ENCODE measurements at regions not wholly inside any gene's neighbourhood (a gene's known extent, or its start where the extent isn't known, plus 50 kb on each side); places are given as distances from the start of the nearest gene placed in this dataset.

GRCh38 chr14:80146941-80147340 lies 64.4 kb downstream of the DIO2 start:
- Histone ChIP-seq H3F3A (replicated peaks; ENCODE audit: low read depth) (no peaks in the 10 kb centered on the region), H3K4me3 (no peak overlapping the region), H2AFZ (no peak overlapping the region), H3K27me3 (ENCODE audit: insufficient read depth) (no peaks in the 10 kb centered on the region), H4K20me1 (replicated peaks; ENCODE audit: insufficient read depth) (no peaks in the 10 kb centered on the region), H3K9me2 (ENCODE audit: insufficient read depth) (0 out of 2 replicates have a peak, but pooled peaks cover 5% of the 10 kb centered on the region), H3K27ac (ENCODE audit: low read depth) (no peak overlapping the region), H3K4me1 (ENCODE audit: insufficient read depth) (no peaks in the 10 kb centered on the region), H3K79me2 (replicated peaks; ENCODE audit: insufficient read depth) (no peaks in the 10 kb centered on the region), H3K4me2 (no peak overlapping the region), H3K36me3 (ENCODE audit: insufficient read depth) (no peaks in the 10 kb centered on the region)
- Mint-ChIP-seq H3K27me3 (ENCODE audit: insufficient read depth, low read depth, poor library complexity) (no peaks in the 10 kb centered on the region), H3K4me3 (no peak overlapping the region), H3K9me3 (no peaks in the 10 kb centered on the region), H3K27ac (no peak overlapping the region), H3K4me1 (no peaks in the 10 kb centered on the region), H3K36me3 (ENCODE audit: low read depth) (no peaks in the 10 kb centered on the region)
- DNase-seq (ENCODE audit: low spot score) = no peak
- TF ChIP-seq, protein P1, sequence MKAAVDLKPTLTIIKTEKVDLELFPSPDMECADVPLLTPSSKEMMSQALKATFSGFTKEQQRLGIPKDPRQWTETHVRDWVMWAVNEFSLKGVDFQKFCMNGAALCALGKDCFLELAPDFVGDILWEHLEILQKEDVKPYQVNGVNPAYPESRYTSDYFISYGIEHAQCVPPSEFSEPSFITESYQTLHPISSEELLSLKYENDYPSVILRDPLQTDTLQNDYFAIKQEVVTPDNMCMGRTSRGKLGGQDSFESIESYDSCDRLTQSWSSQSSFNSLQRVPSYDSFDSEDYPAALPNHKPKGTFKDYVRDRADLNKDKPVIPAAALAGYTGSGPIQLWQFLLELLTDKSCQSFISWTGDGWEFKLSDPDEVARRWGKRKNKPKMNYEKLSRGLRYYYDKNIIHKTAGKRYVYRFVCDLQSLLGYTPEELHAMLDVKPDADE (IDR thresholded peaks at IDR 0.05) = no peak
- TF ChIP-seq STAT1 (IDR thresholded peaks at IDR 0.05; ENCODE audit: unreplicated experiment) = no peak
- no peak for TF ChIP-seq JUNB (IDR thresholded peaks at IDR 0.05; ENCODE audit: unreplicated experiment)
- TF ChIP-seq ZNF331 (CRISPR knock-in tag; IDR thresholded peaks at IDR 0.05; ENCODE audit: low read depth) = no peak
- TF ChIP-seq, protein P2, sequence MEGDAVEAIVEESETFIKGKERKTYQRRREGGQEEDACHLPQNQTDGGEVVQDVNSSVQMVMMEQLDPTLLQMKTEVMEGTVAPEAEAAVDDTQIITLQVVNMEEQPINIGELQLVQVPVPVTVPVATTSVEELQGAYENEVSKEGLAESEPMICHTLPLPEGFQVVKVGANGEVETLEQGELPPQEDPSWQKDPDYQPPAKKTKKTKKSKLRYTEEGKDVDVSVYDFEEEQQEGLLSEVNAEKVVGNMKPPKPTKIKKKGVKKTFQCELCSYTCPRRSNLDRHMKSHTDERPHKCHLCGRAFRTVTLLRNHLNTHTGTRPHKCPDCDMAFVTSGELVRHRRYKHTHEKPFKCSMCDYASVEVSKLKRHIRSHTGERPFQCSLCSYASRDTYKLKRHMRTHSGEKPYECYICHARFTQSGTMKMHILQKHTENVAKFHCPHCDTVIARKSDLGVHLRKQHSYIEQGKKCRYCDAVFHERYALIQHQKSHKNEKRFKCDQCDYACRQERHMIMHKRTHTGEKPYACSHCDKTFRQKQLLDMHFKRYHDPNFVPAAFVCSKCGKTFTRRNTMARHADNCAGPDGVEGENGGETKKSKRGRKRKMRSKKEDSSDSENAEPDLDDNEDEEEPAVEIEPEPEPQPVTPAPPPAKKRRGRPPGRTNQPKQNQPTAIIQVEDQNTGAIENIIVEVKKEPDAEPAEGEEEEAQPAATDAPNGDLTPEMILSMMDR (conservative IDR thresholded peaks at IDR 0.05; ENCODE audit: low read depth in 2 of 2) = no peak
- TF ChIP-seq REST (IDR thresholded peaks at IDR 0.05; ENCODE audit: unreplicated experiment) = no peak
- no peak for ATAC-seq

DNA sequence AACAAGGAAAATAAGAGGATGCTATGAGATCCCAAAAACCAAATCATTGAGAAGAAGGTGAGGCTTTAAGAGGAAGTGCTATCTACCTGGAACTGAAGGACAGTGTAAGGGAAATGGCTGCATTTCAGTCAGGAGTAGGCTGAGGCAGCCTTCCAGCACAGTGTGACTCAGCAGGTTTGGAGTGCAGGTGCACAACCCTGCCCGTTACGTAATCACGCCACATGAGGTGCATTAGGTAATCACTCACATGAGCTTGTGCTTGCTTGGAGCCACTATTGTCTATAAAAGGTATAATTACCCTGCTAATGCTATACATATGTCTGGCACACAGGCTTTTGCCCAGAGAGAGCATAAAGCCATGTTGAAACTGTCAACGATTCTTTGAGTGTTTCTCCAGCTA lies 74.9 kb downstream of the DIO2 start:
- Histone ChIP-seq H3K4me3 (no peak overlapping the region), H4K20me1 (replicated peaks; ENCODE audit: insufficient read depth) (no peaks in the 10 kb centered on the region), H3F3A (replicated peaks; ENCODE audit: low read depth) (no peaks in the 10 kb centered on the region), H3K4me2 (no peak overlapping the region), H3K79me2 (replicated peaks; ENCODE audit: insufficient read depth) (no peaks in the 10 kb centered on the region), H3K27ac (ENCODE audit: low read depth) (no peak overlapping the region), H2AFZ (no peak overlapping the region), H3K9me2 (ENCODE audit: insufficient read depth) (no peaks in the 10 kb centered on the region), H3K4me1 (ENCODE audit: insufficient read depth) (no peaks in the 10 kb centered on the region), H3K27me3 (ENCODE audit: insufficient read depth) (no peaks in the 10 kb centered on the region), H3K36me3 (ENCODE audit: insufficient read depth) (no peaks in the 10 kb centered on the region)
- ATAC-seq (no peak), DNase-seq (ENCODE audit: low spot score) (peak; percentile 57)
- H3K27me3 Mint-ChIP-seq (ENCODE audit: insufficient read depth, low read depth, poor library complexity) = no peaks in the 10 kb centered on the region
- TF ChIP-seq REST (IDR thresholded peaks at IDR 0.05; ENCODE audit: unreplicated experiment) (no peak), NANOG (IDR thresholded peaks at IDR 0.05; ENCODE audit: borderline replicate concordance) (no peak), CREB1 (CRISPR knock-in tag; IDR thresholded peaks at IDR 0.05; ENCODE audit: low read depth) (no peak), POLR2AphosphoS5 (IDR thresholded peaks at IDR 0.05; ENCODE audit: low read depth) (no peak), EZH2phosphoT487 (IDR thresholded peaks at IDR 0.05; ENCODE audit: unreplicated experiment) (no peak)
- TF ChIP-seq, protein P2 (conservative IDR thresholded peaks at IDR 0.05; ENCODE audit: low read depth in 2 of 2) = no peak
- peaks cover 44% of the 10 kb centered on the region for H3K9me3 Mint-ChIP-seq
- H3K36me3 Mint-ChIP-seq (ENCODE audit: low read depth) = peaks cover 15% of the 10 kb centered on the region; the same call in 2 of the 3 replicates
- no peak overlapping the region for H3K27ac Mint-ChIP-seq
- H3K4me3 Mint-ChIP-seq = no peak overlapping the region
- H3K4me1 Mint-ChIP-seq = no peaks in the 10 kb centered on the region
